ENCODE measurements at regions not wholly inside any gene's neighbourhood (a gene's known extent, or its start where the extent isn't known, plus 50 kb on each side); places are given as distances from the start of the nearest gene placed in this dataset.

- no peaks in the 10 kb centered on the region for H3K4me1 ChIP-seq
- H3K9me3 ChIP-seq: no peaks in the 10 kb centered on the region
- no peak for TF ChIP-seq ZC3H11A (IDR thresholded peaks at IDR 0.05)
- no peak for TF ChIP-seq HES2 (IDR thresholded peaks at IDR 0.05)
- TF ChIP-seq RCOR1 (IDR thresholded peaks at IDR 0.05; ENCODE audit: low read depth, low read length): no peak
- no peak for TF ChIP-seq ATOH8 (CRISPR knock-in tag; IDR thresholded peaks at IDR 0.05; ENCODE audit: low read depth)
- no peak for TF ChIP-seq HOXB5 (CRISPR knock-in tag; IDR thresholded peaks at IDR 0.05)
- TF ChIP-seq ZSCAN20 (CRISPR knock-in tag; IDR thresholded peaks at IDR 0.05): no peak
- no peak for TF ChIP-seq JUNB (IDR thresholded peaks at IDR 0.05)
- no peak for TF ChIP-seq RARB (CRISPR knock-in tag; IDR thresholded peaks at IDR 0.05)
- TF ChIP-seq SREBF2 (IDR thresholded peaks at IDR 0.05): no peak
- TF ChIP-seq MAX (IDR thresholded peaks at IDR 0.05): no peak
- TF ChIP-seq FOXS1 (CRISPR knock-in tag; IDR thresholded peaks at IDR 0.05): no peak
- ChIA-PET CTCF (no interaction called here), POLR2A (no interaction called here)
- FAIRE-seq (no peak), DNase-seq (ENCODE audit: low read depth in 1 of 2, low spot score in 1 of 2) (no peak), ATAC-seq (no peak)
- H3K27ac ChIP-seq: no peak overlapping the region
- WGBS (ENCODE audit: missing lambda C conversion rate): 40% methylated on average over 4 of the region's 6 CpGs
- H3K4me2 ChIP-seq: no peak overlapping the region
- no peak overlapping the region for H3K4me3 ChIP-seq
Observed at GRCh38 chr18:47448956-47449355, 197.5 kb upstream of the SKOR2 start.

- H3K9me3 ChIP-seq: no peaks in the 10 kb centered on the region
- CTCF ChIA-PET: no interaction called here
- no peaks in the 10 kb centered on the region for H3K4me1 ChIP-seq
- 2% methylated on average over 4 of the region's 4 CpGs for WGBS (ENCODE audit: missing lambda C conversion rate)
- FAIRE-seq (no peak), DNase-seq (ENCODE audit: low read depth in 1 of 2, low spot score in 1 of 2) (no peak), ATAC-seq (no peak)
- POLR2A ChIA-PET: no interaction called here
- no peak overlapping the region for H3K4me2 ChIP-seq
- no peak overlapping the region for H3K27ac ChIP-seq
- no peak for TF ChIP-seq ZNF302 (CRISPR knock-in tag; IDR thresholded peaks at IDR 0.05)
- no peak for TF ChIP-seq POLR2AphosphoS2 (conservative IDR thresholded peaks at IDR 0.05; ENCODE audit: low read length)
- no peak for TF ChIP-seq HOXB13 (CRISPR knock-in tag; IDR thresholded peaks at IDR 0.05; ENCODE audit: low read depth)
- no peak for TF ChIP-seq NR3C1 (IDR thresholded peaks at IDR 0.05)
- no peak for TF ChIP-seq GATA3 (IDR thresholded peaks at IDR 0.05; ENCODE audit: borderline replicate concordance)
- TF ChIP-seq MYC (IDR thresholded peaks at IDR 0.05; ENCODE audit: borderline replicate concordance, low read length): no peak
- TF ChIP-seq RARB (CRISPR knock-in tag; IDR thresholded peaks at IDR 0.05): no peak
- TF ChIP-seq NPAS2 (CRISPR knock-in tag; IDR thresholded peaks at IDR 0.05; ENCODE audit: borderline replicate concordance): no peak
- no peak for TF ChIP-seq CBX8 (IDR thresholded peaks at IDR 0.05)
- TF ChIP-seq ESRRA (IDR thresholded peaks at IDR 0.05; ENCODE audit: borderline replicate concordance, low read length): no peak
- TF ChIP-seq CHD4 (IDR thresholded peaks at IDR 0.05; ENCODE audit: borderline replicate concordance): no peak
- no peak overlapping the region for H3K4me3 ChIP-seq
Observed at GRCh38 chr18:47441914-47442313, 190.5 kb upstream of the SKOR2 start.

GRCh38 chr18:47438001-47438400 is 186.5 kb upstream of the SKOR2 start:
- DNase-seq (ENCODE audit: low read depth in 1 of 2, low spot score in 1 of 2) (no peak), ATAC-seq (no peak), FAIRE-seq (no peak)
- no peak overlapping the region for H3K4me2 ChIP-seq
- H3K4me3 ChIP-seq: no peak overlapping the region
- ChIA-PET CTCF (no interaction called here), POLR2A (no interaction called here)
- no peak overlapping the region for H3K27ac ChIP-seq
- no peaks in the 10 kb centered on the region for H3K9me3 ChIP-seq
- no peak for TF ChIP-seq CHD2 (IDR thresholded peaks at IDR 0.05; ENCODE audit: low read length, partially characterized antibody)
- no peaks in the 10 kb centered on the region for H3K4me1 ChIP-seq

GRCh38 chr18:47436871-47437270 is 185.4 kb upstream of the SKOR2 start:
- no peak overlapping the region for H3K4me3 ChIP-seq
- ATAC-seq: no peak
- no peaks in the 10 kb centered on the region for H3K9me3 ChIP-seq
- ChIA-PET POLR2A (no interaction called here), CTCF (no interaction called here)
- WGBS (ENCODE audit: missing lambda C conversion rate): 0% methylated on average over 1 of the region's 1 CpG
- no peaks in the 10 kb centered on the region for H3K4me1 ChIP-seq
- H3K27ac ChIP-seq: no peak overlapping the region
- DNase-seq (ENCODE audit: low read depth in 1 of 2, low spot score in 1 of 2): no peak
- no peak for FAIRE-seq
- no peak for TF ChIP-seq FOXS1 (CRISPR knock-in tag; IDR thresholded peaks at IDR 0.05)
- no peak for TF ChIP-seq JUNB (IDR thresholded peaks at IDR 0.05)
- no peak for TF ChIP-seq GATA3 (IDR thresholded peaks at IDR 0.05; ENCODE audit: borderline replicate concordance)
- no peak for TF ChIP-seq MYC (IDR thresholded peaks at IDR 0.05; ENCODE audit: borderline replicate concordance, low read length)
- TF ChIP-seq NPAS2 (CRISPR knock-in tag; IDR thresholded peaks at IDR 0.05; ENCODE audit: borderline replicate concordance): no peak
- no peak for TF ChIP-seq TFCP2L1 (CRISPR knock-in tag; IDR thresholded peaks at IDR 0.05)
- no peak for TF ChIP-seq TP53 (CRISPR knock-in tag; IDR thresholded peaks at IDR 0.05)
- TF ChIP-seq ELK1 (IDR thresholded peaks at IDR 0.05; ENCODE audit: low read depth, low read length): no peak
- no peak for TF ChIP-seq BHLHE40 (IDR thresholded peaks at IDR 0.05; ENCODE audit: low read depth, low read length)
- TF ChIP-seq EP300 (IDR thresholded peaks at IDR 0.05): no peak
- TF ChIP-seq ZC3H11A (IDR thresholded peaks at IDR 0.05): no peak
- no peak overlapping the region for H3K4me2 ChIP-seq

Measured in A549 (cell line).